B cell (primary cell): ENCODE measurements at regions not wholly inside any gene's neighbourhood (a gene's known extent, or its start where the extent isn't known, plus 50 kb on each side); places are given as distances from the start of the nearest gene placed in this dataset.

ENCODE experiments used
- ATAC-seq: fragments of 200-7000 bp; cut with Tn5 transposase; one replicate; pipeline ENCODE4 v1.10.0; 2021; ENCODE audit warnings: low read depth, mild to moderate bottlenecking, moderate number of reproducible peaks, moderate library complexity
- CTCF ChIA-PET: fragments of 350-600 bp; sonication (Branson Sonifier 250); formaldehyde crosslinking; loops from one replicate; lab custom pipeline; 2021; ENCODE audit warnings: antibody characterized with exemption, inconsistent platforms; lab: Charles Lee
- POLR2A ChIA-PET: fragments of 350-600 bp; sonication (Branson Sonifier 250); formaldehyde crosslinking; loops from one replicate; lab custom pipeline; 2021; ENCODE audit warnings: antibody characterized with exemption; lab: Charles Lee
- DNase-seq: peaks from one replicate; pipeline ENCODE4 v3.0.0; 2013
- H2AFZ ChIP-seq: 2 replicates; pipeline ENCODE4 v1.6.1; 2012; ENCODE audit warnings: mild to moderate bottlenecking, low read depth, low read length; ENCODE audit not compliant: insufficient read depth, poor library complexity, severe bottlenecking
- H3K27ac ChIP-seq, 2 donors: 1 replicate in 1 of 2; 2 replicates in 1 of 2; pipeline ENCODE4 v1.5.1; 2012 to 2013; ENCODE audit warnings: low read length in 2 of 2, mild to moderate bottlenecking in 2 of 2, moderate library complexity in 1 of 2
- H3K27me3 ChIP-seq, 4 experiments: fragments of 200-600 bp in 1 of 4; sonication (generic) in 1 of 4; replicated peaks in 1 of 4; 1 replicate in 2 of 4; 2 replicates in 2 of 4; pipeline versions ENCODE4 v1.6.1 to v1.7.0; 2013 to 2016; ENCODE audit warnings: low read length in 3 of 4, mild to moderate bottlenecking in 2 of 4, mixed read lengths in 1 of 4, moderate library complexity in 1 of 4; ENCODE audit not compliant: insufficient read depth in 4 of 4, control insufficient read depth in 3 of 4; ENCODE audit errors: control extremely low read depth in 1 of 4
- H3K36me3 ChIP-seq, 2 experiments: replicated peaks in 1 of 2; 1 replicate in 1 of 2; 2 replicates in 1 of 2; pipeline versions ENCODE4 v1.6.1 to v1.7.1; 2013; ENCODE audit warnings: low read length in 1 of 2; ENCODE audit not compliant: insufficient read depth in 2 of 2, control insufficient read depth in 1 of 2; ENCODE audit errors: control extremely low read depth in 1 of 2, extremely low read depth in 1 of 2
- H3K4me1 ChIP-seq, 2 donors: fragments of 200-600 bp in 1 of 2; sonication (generic) in 1 of 2; 1 replicate in 1 of 2; 2 replicates in 1 of 2; pipeline versions ENCODE4 v1.5.1 to v1.6.1; 2013 to 2017; ENCODE audit warnings: low read length in 2 of 2; ENCODE audit not compliant: control insufficient read depth in 2 of 2, insufficient read depth in 2 of 2
- H3K4me2 ChIP-seq: replicated peaks from 2 replicates; pipeline ENCODE3; 2012; ENCODE audit warnings: mild to moderate bottlenecking, low read depth, low read length; ENCODE audit not compliant: poor library complexity, severe bottlenecking
- H3K4me3 ChIP-seq, 5 experiments: fragments of 200-600 bp in 1 of 5; sonication (generic) in 1 of 5; 1 replicate in 3 of 5; 2 replicates in 2 of 5; pipeline versions ENCODE4 v1.5.1 to v1.7.0; 2011 to 2016; ENCODE audit warnings: low read length in 4 of 5, mild to moderate bottlenecking in 4 of 5, low read depth in 2 of 5, control low read depth in 1 of 5, moderate library complexity in 1 of 5; ENCODE audit not compliant: insufficient read depth in 1 of 5; ENCODE audit errors: control extremely low read depth in 1 of 5, extremely low read depth in 1 of 5
- H3K79me2 ChIP-seq: fragments of 200-600 bp; sonication (generic); one replicate; pipeline ENCODE4 v1.6.0; 2016; ENCODE audit warnings: low read length; ENCODE audit not compliant: control insufficient read depth, insufficient read depth
- H3K9ac ChIP-seq: fragments of 200-600 bp; sonication (generic); 2 replicates; pipeline ENCODE4 v1.6.1; 2017; ENCODE audit warnings: mild to moderate bottlenecking, low read length, moderate library complexity
- H3K9me3 ChIP-seq, 3 donors: one replicate each; pipeline versions ENCODE4 v1.6.1 to v1.7.1; 2013; ENCODE audit warnings: low read length in 2 of 3; ENCODE audit not compliant: control insufficient read depth in 2 of 3, insufficient read depth in 1 of 3; ENCODE audit errors: control extremely low read depth in 1 of 3
- H4K20me1 ChIP-seq: 2 replicates; pipeline ENCODE4 v1.6.0; 2012; ENCODE audit warnings: mild to moderate bottlenecking, low read length; ENCODE audit not compliant: insufficient read depth, control insufficient read depth, poor library complexity, severe bottlenecking
- H3K27ac Mint-ChIP-seq: one replicate; pipeline ENCODE4 v1.8.0; 2021; ENCODE audit warnings: mixed read lengths
- H3K27me3 Mint-ChIP-seq: one replicate; pipeline ENCODE4 v1.8.0; 2021; ENCODE audit warnings: mixed read lengths
- H3K4me1 Mint-ChIP-seq: one replicate; pipeline ENCODE4 v1.8.0; 2021; ENCODE audit warnings: mixed read lengths
- H3K4me3 Mint-ChIP-seq: one replicate; pipeline ENCODE4 v1.8.0; 2021; ENCODE audit warnings: mixed read lengths
- H3K9me3 Mint-ChIP-seq: one replicate; pipeline ENCODE4 v1.8.0; 2022; ENCODE audit warnings: mixed read lengths; ENCODE audit not compliant: insufficient read depth
- CTCF ChIP-seq: fragments of 200-600 bp; IDR thresholded peaks from one replicate; pipeline ENCODE4 v1.8.0; 2022; ENCODE audit warnings: antibody characterized with exemption, mild to moderate bottlenecking
- EZH2 ChIP-seq: IDR thresholded peaks from 2 replicates; pipeline ENCODE4 v1.6.1; 2012; ENCODE audit warnings: borderline replicate concordance, low read depth, mild to moderate bottlenecking, moderate library complexity, low read length; ENCODE audit not compliant: insufficient read depth, poor library complexity, severe bottlenecking
- WGBS: methylation state at CpG from one replicate; pipeline ENCODE4 v1.1.5; 2013; ENCODE audit warnings: missing lambda C conversion rate; ENCODE audit not compliant: insufficient coverage; 5-methylcytosine and 5-hydroxymethylcytosine counted together
- intact Hi-C: fragments of 100-400 bp; cut with micrococcal nuclease; formaldehyde crosslinking; loops from one replicate; pipeline ENCODE4 v1.10.0; 2022

DNA sequence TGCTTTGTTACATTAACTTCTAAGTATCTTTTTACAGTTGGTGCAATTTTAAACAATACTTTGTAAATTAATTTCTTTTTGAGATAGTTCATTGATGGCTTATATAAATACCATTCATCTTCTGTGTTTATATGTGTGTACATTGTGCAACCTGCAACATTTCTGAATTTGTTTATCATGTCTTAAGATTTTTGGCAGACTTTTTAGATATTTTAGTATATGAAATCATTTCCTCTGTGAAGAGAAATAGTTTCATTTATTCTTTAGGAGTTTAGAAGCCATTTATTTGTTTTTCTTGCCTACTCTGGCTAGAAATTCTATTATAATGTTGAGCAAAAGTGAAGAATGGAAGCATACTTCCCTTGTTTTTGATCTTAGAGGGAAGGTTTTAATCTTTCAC, 337.8 kb upstream of the DSEL start:
- no peak overlapping the region for H2AFZ ChIP-seq
- Mint-ChIP-seq H3K4me3 (no peak overlapping the region), H3K27ac (no peak overlapping the region), H3K4me1 (no peaks in the 10 kb centered on the region), H3K9me3 (no peaks in the 10 kb centered on the region), H3K27me3 (no peaks in the 10 kb centered on the region)
- intact Hi-C loops, result no loop called here
- no peak overlapping the region for H3K27ac ChIP-seq
- CTCF ChIA-PET, result no interaction called here
- DNase-seq (no peak), ATAC-seq (no peak)
- no peaks in the 10 kb centered on the region for H3K36me3 ChIP-seq
- no peaks in the 10 kb centered on the region for H3K9me3 ChIP-seq
- no peak overlapping the region for H3K4me2 ChIP-seq
- H3K4me1 ChIP-seq, result no peaks in the 10 kb centered on the region
- POLR2A ChIA-PET, result no interaction called here
- no peaks in the 10 kb centered on the region for H3K79me2 ChIP-seq
- H3K27me3 ChIP-seq, result no peaks in the 10 kb centered on the region
- H4K20me1 ChIP-seq, result no peaks in the 10 kb centered on the region
- H3K4me3 ChIP-seq, result no peak overlapping the region
- H3K9ac ChIP-seq, result no peak overlapping the region
- no peak for TF ChIP-seq CTCF
- no peak for TF ChIP-seq EZH2

DNA sequence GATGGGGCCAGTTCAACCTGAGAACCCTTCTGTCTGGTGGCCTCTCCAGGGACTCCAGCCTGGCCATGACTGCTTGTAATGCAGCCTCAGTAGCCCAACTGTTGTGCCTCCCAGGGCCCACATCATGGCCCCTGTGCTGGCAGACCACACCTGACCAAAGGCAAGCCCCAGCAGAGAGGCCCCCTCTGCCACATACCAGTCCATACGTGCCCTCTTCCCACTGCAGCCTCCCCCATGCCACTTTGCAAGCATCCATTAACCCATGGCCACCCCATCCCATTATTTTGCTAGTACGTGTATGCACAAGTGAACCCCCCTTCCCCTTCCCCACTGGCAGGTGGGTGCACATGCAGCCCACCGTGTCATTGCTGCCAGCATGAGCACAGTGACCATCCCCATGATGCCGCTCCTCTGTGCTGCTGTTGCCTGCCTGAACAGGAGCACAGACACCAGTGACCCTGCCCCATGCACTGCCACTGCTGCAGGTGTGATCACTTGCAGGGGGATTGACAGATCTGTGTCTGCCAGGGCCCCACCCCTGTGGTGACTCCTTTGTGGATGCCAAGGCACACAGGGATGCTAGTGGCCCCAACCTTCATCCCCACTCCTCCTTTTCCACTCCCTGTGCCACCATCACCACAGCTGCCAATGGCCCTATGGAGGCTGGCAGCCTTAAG, 330.0 kb upstream of the DSEL start:
- H3K27ac ChIP-seq, result no peak overlapping the region
- ChIA-PET POLR2A (no interaction called here), CTCF (no interaction called here)
- 95% methylated on average over 4 of the region's 4 CpGs for WGBS
- no peaks in the 10 kb centered on the region for H3K36me3 ChIP-seq
- H3K4me1 ChIP-seq, result no peaks in the 10 kb centered on the region
- H3K27ac Mint-ChIP-seq, result no peak overlapping the region
- H3K27me3 Mint-ChIP-seq, result no peaks in the 10 kb centered on the region
- H3K4me3 Mint-ChIP-seq, result no peak overlapping the region
- H3K9me3 Mint-ChIP-seq, result no peaks in the 10 kb centered on the region
- no peak overlapping the region for H3K4me3 ChIP-seq
- H4K20me1 ChIP-seq, result no peaks in the 10 kb centered on the region
- no peaks in the 10 kb centered on the region for H3K79me2 ChIP-seq
- DNase-seq (no peak), ATAC-seq (no peak)
- H3K9me3 ChIP-seq, result peaks cover 0 to 11% (median 1%) of the 10 kb centered on the region in 3 donors
- intact Hi-C loops, result no loop called here
- no peaks in the 10 kb centered on the region for H3K4me1 Mint-ChIP-seq
- H3K27me3 ChIP-seq, result no peaks in the 10 kb centered on the region
- no peak overlapping the region for H2AFZ ChIP-seq
- H3K9ac ChIP-seq, result no peak overlapping the region
- TF ChIP-seq EZH2 (no peak), CTCF (no peak)
- no peak overlapping the region for H3K4me2 ChIP-seq
